Right kidney (tissue), 1 donor: ENCODE measurements at regions not wholly inside any gene's neighbourhood (a gene's known extent, or its start where the extent isn't known, plus 50 kb on each side); places are given as distances from the start of the nearest gene placed in this dataset.
"Not testable (repeated sequence)": the region's sequence is repeated elsewhere in the genome, so short reads cannot be mapped to it uniquely, and the experiment has no call there.

ENCODE experiments used
- DNase-seq: peaks from one replicate; pipeline ENCODE4 v3.0.0-alpha.2; 2016

DNA sequence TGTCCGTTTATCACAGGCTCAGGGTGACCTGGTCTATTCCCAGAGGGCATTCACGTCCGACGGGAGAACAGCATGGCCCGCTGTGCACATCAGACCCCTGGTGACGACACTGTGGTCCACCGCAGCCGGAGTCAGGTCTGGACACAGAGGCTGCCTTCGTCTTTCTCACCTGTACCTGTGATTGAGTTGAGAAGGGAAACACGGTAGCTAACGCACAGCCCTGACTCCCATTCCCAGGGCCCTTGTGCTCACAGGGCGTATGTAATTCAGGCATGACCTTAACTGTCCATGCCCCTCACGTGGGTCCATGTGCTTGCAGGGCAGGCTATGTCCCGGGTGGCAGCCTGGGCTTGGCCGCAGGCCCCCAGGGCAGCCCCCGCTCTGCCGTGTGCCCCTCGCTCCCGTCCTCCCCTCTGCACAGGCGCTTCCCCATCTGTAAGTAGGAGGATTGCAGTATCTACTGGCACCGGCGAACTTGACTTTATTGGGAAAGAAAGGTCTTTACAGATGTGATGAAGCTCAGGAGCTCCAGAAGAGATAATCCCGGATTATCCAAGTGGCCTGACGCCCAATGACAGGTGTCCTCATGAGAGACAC lies 221.3 kb upstream of the TCERG1L start:
- DNase-seq, result no peak

DNA sequence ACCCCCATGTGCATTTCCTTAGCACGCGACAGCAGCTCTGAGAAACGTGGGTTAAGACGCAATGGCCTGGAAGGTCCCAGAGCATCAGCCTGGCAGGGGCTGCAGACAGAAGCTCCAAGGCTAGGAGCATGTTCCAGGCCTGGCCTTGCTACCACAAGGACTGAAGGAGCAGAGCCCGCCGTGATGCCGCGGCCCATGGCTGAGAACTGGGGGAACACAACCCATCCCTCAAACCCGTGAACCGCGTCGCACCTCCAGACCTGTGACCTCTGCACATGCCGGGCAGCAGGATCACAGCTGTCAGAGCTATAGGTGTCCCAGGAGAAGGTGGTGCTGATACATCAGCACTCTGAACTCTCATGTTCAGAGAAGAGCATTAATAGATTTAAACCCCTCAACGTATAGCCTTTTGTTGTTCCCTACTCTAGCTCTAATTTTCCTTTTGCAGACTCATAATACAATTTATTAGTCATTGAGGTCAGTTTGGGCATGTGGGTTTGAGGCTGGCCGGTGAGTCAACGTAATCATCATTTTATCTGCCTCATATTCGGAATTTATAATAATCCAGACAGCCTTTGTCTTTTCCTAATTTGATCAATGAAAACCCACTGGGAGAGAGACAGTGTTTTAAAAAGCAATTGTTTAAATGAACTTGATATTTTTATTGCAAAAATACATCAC lies 222.5 kb upstream of the TCERG1L start:
- no peak for DNase-seq

DNA sequence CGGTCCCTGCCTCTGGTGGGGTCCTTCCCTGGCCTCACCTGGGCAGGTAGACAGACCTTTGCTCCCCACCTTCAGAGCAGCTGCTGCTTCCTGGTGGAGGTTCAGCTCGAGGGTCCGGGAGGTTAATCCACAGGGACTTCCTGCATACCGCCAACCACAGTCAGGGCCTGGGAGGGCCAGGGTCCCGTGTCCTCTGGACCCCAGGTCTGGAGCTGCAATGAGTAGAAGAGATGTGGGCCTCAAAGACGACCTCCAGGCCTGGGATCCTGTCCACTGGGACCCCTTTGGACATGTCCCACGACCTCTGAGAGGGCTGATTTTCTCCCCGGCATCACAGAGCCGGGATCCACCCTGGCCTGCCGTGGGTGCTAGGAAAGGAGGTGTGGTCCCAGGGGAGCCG lies 223.3 kb upstream of the TCERG1L start:
- DNase-seq, result no peak

DNA sequence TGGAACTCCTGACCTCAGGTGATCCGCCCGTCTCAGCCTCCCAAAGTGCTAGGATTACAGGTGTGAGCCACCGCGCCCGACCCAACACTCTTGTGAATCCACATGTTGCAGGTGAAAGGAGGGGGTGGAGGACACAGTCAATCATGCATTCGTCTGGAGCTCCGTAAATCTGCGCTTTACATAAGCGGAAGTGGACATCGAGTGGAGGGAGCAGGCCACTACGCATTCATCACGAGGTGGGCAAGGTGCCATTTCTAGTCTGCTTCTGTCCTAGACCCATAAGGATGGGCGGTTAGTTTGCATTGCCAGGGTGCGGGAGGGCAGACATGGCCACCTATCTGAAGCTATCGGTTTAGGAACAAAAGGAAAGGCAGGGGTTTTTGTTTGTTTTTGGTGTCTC lies 225.2 kb upstream of the TCERG1L start:
- no peak for DNase-seq

DNA sequence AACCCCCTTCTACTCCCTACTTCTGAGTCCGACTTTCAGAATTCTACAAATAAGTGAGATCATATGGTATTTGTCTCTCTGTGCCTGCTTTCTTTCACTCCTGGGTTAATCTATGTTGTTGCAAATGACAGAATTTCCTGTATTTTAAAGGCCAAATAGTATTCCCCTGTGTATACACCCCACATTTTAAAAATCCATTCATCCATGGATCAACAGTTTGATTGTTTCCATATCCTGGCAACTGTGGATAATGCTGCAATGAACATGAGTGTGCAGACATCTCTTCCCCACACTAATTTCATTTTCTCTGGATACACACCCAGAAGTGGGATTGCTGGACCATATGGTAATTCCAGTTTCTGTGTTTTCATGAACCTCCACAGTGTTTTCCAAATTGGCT lies 225.8 kb upstream of the TCERG1L start:
- no peak for DNase-seq

DNA sequence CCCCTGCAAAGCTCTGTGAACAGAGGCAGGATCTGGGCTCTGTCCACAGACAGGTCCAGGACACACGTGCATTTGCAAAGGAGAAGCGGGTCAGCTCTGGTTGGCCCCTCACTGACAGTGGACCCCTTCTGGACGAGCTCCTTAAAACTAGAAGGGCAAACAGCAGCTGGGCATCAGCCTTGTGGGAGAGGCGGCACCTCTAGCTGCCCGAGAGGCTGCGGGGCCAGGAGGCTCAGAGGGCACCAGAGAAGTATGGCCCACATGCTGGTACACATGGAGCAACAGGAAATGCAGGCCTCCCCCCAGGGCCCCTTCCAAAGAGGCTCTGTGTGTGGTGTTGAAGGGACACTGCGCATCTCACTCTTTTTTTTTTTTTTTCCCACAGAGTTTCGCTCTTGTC lies 233.0 kb upstream of the TCERG1L start:
- no peak for DNase-seq

DNA sequence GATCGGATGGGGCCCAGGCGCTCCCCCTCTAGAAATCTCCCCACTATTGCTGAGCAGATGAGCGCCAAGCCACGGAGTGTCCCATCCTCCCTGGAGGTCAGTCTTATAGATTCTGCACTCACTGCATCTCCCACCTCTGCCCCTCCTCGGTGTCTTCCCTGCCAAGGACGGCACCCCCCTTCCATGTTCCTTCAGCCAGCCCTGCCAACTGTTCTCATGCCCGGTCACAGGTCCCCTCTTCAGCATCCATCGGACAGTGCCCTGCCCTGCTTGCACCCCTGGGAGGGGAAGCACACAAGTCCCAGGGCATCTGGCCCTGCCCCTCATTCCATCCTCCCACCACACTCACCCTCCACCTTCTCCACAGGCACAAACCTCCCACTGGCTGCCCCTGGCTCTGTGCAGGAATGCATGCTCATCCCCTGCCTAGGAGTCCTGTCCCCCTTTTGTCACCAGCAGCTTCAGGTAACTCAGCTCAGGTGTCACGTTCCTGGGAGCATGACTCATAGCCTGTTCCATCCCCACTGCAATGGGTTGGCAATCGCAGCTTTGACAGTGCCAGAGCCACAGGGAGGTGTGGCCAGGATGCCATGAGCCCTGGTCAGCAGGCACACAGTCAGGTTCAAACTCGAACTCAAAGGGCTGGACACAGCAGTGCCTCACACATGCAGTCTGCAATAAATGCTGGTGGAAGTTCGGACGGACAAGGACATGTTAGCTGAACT lies 234.7 kb upstream of the TCERG1L start:
- DNase-seq, result no peak

DNA sequence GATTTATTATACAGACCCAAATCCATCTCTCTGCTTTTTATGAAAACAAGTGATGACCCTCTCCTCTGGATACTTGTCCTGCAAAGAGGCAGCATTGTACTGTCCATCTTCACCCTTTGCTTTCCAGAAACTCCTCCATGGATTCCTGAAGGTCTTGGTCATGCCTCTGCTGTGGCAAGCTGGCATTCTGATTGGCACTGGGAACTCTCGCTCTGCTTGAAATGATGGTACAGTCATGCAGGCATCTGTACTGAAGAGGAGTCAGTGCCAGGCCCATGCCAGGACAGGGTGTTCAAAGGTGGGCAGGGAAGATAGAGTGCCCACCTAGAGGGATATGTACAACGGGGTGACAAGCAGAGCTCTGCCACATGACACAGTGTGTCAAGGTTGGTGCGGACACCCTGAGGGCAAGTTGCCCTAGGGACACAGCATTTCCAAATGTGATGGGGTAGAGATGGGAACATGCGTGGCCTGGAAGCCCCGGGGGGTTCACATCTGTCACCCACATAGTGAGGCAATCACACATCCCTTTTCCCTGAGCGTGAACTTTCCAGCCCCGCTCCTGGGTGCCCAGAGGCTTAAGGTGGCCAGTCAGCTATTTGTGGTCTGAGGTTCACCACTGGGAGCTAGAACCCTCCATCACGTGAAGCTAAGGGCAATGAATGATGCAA lies 235.7 kb upstream of the TCERG1L start:
- no peak for DNase-seq

DNA sequence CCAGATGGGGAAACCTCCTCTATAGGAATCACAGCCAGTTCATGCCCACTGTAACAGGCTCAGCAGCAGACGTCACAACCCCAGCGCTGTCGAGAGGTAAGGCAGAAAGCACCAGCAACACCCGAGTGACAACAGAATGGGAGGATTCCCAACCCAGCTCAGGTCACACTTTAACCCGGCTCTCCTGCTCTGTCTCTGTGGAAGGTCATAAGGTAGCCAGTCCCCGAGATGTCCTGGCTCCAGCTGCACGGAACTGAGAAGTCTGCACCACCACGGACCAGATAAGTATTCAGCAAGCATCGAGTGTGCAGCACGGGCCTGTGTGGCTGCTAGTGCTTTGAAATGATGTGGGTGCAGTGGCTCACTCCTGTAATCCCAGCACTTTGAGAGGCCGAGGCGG lies 236.7 kb upstream of the TCERG1L start:
- DNase-seq, result no peak

DNA sequence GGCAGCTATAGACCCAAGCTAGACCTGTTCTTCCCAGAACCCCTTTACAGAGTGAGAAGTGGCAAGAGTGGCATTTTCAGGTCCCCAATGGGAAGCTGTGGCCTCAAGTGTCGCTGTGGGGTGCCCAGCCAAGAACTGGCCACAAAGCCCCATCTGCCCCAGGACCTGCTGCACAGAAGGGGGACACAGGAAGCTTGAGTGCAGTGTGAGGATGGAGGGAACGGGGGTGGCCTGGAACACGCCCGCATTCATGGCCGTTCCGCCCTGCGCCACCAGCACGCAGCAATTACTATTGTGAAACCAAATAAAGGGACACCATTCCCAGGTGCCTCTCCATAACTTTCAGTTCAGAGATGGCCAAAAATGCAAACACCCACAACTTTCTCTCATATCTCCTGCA lies 237.6 kb upstream of the TCERG1L start:
- no peak for DNase-seq

DNA sequence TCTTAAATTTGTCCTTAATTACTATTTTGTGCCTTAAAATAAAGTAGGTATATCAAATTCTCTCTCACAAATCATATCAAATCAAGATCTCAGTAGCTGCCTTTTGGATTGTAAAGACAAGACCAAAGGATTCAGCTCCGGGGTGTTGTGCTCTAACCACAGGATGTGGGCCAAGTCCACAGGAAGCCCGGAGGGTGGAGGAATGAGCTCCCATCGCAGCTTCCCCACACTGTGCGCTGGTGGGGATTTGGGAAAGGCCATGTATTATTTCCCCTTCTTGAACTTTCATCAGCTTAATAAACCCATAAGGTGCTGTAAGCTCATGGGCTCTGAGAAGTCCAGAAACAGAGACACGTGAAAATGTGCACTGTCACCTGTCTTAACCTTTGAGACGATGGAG lies 241.6 kb upstream of the TCERG1L start:
- DNase-seq, result no peak

DNA sequence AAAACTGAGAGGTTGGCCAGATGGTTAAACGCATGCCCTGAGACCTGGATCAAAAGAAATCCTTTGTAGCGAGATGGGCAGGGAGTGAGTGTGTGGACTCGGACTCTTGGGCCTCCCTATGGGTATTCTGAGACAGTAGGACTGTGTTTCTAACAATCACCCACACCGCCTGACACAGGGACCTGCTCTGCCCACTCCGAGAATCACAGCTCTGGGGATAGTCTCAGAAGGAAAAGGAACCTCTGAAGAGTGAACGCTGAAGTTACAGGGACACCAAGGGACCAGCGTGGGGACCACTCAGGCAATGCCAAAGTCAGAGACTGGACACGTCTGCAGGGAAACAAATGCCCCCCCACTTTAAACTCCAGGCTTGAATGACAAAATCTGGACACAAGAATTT lies 242.1 kb upstream of the TCERG1L start:
- DNase-seq, result no peak

DNA sequence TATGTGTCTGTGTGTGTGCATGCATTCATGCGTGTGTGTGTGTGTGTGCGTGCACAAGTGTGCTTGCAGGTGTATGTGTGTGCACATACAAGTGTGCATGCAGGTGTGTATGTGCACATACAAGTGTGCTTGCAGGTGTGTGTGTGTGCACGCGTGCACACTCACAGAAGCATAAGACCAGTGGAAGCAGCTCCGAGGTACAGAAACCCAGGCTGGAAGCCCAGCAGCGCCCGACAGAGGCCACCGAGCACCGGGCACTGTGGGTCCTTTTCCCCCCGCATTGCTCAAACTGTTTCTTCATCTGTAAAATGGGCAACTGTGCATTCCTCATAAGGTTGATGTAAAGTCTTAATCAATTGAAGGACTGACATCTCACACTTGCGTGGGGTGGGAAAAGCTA lies 243.3 kb upstream of the TCERG1L start:
- no peak for DNase-seq

DNA sequence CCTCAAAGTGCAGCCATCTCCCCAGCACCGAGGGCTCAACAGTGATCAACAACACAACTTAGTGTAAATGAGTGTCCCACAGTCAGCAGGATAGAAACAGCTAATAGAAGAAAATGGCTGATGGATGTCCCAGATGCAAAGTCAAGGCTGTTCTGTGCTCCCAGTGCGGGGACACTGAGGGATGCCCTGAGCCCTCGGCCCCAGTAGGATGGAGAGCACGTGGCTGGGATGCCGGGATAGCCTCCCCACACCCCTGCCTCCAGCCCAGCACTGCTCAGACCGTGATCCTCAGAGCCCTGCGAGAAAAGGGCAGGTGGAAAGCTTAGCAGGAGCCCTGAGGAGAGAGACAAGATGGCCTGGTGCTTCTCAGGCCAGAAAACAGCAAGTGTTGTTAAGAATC lies 243.9 kb upstream of the TCERG1L start:
- DNase-seq, result no peak

DNA sequence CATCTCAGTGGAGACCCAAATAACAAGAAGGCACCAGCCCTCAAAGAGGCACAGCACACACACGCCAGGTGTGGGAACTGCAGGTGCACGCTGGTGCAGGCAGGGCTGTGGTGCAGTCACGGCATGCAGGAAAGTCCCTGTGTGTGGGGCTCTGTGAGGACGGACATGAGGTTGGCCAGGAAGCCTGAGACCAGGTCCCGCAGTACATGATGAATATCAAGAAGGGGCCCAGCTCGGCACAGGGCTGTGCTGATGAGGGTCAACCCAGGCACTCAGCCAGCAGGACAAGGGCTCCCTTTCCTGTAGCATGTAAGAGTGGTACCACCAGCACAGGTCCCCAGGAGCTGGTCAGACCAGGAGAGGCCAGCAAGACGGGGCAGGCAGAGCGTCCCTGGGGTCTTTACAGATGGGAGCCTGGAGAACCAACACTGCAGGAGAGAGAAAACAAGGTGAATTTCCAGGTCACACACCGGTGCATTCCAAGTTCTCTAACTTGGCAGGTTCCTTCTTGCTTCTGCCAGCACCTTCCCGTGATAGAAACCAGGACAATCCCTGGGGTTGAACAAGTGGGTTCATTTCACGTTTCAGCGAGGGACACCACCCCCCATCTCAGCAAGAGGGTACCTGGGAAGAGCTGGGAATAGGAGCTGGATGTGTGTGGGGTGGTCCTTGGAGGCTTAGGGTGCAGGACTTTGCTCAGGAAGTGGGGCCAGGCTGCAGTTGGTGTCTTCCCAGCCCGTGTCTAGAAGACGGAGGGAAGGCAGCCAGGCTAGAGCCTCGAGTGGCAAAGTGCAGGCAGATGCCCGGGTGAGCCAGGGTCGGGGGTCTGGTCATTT lies 244.8 kb upstream of the TCERG1L start:
- DNase-seq, result no peak

DNA sequence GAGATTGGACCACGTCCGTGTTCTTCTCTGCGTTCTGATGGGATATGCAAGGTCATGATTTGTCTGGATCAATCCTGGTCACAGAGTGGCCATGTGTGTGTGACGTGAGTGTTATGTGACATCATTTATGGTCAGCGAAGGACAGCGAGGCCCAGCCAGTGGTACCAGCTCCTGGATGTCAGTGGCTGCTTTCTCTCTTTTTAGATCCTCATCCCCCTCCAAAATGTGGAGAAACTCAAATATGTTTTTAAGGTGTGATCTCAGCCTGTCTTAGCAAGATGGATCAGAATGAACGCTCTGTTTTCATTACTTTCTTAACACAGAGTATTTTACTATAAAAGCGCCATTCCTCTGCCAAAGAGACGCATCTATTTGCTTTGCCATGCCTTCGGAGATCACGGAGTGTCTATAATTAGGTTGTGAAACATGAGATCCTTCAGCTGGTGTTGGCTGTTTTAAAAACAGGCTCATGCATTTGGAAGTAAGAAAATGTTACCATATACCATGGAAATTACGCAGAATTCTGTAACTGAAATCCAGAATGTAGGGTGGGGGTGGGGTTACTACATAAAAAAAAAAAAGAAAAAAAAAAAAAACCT lies 245.5 kb upstream of the TCERG1L start:
- DNase-seq, result no peak

DNA sequence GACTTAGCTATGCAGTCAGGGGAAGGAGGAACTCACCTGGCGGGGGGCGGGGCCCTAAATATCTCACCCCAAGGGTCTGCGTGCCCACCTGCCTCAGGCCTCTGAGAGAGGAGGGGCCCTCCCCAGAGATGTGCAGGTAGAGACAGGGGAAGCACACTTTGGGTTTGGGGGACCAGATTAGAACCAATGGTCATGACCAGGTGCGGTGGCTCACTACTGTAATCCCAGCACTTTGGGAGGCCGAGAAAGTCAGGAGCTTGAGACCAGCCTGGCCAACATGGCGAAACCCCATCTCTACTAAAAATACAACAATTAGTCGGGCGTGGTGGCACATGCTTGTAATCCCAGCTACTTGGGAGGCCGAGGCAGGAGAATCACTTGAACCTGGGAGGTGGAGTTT lies 246.4 kb upstream of the TCERG1L start:
- not testable (repeated sequence) for DNase-seq

DNA sequence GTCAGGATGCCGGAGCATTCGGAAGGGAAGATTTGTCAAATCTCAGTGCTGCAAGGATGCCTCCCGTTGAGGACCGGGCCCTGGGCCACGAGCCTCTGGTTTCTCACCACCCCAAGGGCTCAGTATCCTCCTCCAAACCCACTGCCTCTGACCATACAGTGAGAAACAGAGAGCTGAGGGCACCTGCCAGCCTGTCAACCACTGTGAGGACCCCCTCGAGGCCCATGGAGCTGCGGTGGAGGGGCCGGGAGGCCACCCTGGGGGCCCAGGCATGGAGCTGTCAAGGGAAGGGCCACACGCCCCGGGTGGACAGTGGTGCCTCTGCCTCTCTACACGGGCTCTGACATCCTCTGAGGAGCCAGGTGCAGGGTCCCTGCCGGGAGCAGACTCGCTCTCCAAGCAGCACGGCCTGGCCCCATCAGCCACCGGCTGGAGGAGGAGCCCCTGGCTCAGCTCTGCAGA lies 248.0 kb upstream of the TCERG1L start:
- no peak for DNase-seq

DNA sequence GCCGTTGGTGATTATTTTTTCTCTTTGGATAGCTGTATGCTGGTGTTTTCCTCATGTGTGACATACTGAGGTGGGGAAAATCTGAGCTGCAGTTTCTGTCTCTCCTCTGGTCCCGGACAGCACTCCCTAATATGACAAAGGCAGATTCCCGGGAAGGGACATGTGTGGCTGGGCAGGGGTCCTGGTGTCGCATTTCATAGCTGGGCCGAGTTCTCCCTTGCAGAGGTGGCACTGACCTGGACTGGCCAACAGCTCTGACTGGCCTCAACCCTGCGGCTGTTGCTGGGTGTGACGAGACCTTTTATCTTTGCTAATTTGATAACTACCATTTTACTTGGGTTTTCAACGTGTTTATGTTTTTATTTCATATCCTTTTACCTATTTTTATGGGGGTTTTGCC lies 248.6 kb upstream of the TCERG1L start:
- no peak for DNase-seq

DNA sequence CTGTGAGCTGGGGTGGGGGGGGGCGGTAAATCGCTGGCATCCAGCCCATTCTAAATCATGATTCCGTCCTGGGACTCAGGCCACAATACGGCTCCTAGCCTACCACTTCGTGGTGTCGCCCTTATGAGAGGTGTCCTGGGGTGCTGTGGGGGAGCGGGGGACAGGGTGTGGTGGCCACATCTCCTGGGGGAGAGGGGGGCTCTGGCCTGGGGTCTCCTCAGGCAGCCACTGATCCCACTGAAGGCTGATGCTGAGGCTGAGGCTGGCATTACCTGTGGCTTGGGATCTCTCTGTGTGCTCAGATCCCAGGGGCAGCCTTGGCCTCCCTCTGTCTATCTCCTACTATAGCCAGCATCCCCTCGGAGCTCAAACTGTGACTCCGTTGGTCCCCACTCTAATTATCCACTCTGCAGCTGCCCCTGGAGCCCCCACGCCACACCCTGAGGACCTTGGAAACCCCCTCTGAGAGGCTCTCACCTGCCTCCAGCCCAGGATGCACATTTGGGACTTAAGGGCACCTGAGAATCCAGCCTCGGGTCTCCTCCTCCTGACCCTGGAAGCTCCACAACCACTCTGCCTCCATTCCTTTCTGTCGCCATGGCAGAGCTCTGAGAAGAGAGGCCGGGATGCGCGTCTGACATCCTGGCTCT lies 249.3 kb upstream of the TCERG1L start:
- no peak for DNase-seq

DNA sequence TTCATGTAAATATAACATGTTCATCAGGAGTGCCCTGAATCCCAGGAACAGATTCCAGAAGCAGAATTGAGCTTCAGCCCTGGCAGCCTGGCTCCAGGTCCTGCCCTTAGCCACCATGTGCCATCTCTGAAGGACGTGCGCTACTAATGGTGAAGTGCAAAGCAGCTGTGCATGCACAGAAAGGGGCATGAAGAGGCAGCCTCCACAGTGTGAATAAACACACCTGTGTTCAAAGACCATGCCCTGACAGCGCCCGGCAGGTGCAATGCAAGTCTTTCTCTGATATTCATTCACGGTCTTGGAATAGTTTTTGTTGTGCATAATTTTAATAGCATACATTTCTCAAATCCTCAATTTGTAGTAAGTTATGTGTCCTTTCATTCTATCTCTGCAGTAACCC lies 250.4 kb upstream of the TCERG1L start:
- DNase-seq, result no peak
